GM12872 (cell line): ENCODE measurements at regions not wholly inside any gene's neighbourhood (a gene's known extent, or its start where the extent isn't known, plus 50 kb on each side); places are given as distances from the start of the nearest gene placed in this dataset.

Source experiments
- TF ChIP-seq, protein P1 (sequence below): IDR thresholded peaks from 3 replicates; pipeline ENCODE4 v1.5.1; 2011; ENCODE audit warnings: low read depth, mild to moderate bottlenecking, low read length, moderate library complexity; ENCODE audit not compliant: insufficient read depth

GRCh38 chr2:147101941-147102790, 742.7 kb upstream of the ACVR2A start:
- TF ChIP-seq, protein P1, sequence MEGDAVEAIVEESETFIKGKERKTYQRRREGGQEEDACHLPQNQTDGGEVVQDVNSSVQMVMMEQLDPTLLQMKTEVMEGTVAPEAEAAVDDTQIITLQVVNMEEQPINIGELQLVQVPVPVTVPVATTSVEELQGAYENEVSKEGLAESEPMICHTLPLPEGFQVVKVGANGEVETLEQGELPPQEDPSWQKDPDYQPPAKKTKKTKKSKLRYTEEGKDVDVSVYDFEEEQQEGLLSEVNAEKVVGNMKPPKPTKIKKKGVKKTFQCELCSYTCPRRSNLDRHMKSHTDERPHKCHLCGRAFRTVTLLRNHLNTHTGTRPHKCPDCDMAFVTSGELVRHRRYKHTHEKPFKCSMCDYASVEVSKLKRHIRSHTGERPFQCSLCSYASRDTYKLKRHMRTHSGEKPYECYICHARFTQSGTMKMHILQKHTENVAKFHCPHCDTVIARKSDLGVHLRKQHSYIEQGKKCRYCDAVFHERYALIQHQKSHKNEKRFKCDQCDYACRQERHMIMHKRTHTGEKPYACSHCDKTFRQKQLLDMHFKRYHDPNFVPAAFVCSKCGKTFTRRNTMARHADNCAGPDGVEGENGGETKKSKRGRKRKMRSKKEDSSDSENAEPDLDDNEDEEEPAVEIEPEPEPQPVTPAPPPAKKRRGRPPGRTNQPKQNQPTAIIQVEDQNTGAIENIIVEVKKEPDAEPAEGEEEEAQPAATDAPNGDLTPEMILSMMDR, result no peak

GRCh38 chr2:147100406-147101035, 744.3 kb upstream of the ACVR2A start:
- TF ChIP-seq, protein P1, result no peak

GRCh38 chr2:147099845-147100244, 745.0 kb upstream of the ACVR2A start:
- TF ChIP-seq, protein P1, result no peak

DNA sequence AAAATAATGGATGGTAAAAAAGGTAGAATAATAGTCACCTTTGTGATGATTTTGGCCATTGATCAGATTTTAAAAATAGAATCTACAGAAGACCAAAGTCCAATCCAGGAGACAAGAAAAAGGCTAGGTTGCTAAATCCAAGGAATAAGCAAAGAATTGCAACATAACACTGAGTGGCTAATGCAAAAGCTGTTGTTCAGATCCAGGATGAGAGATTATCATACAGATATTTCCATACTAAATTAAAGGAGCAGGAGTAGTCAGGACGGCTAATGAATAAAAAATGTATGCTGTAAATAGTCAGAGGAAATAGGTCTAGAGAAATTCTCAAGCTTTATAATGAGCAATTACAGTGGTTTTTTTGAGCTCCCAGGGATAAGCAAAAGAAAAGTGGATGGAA, 745.9 kb upstream of the ACVR2A start:
- TF ChIP-seq, protein P1, result no peak

GRCh38 chr2:147097747-147098146, 747.1 kb upstream of the ACVR2A start:
- TF ChIP-seq, protein P1, result no peak

- TF ChIP-seq, protein P1, result no peak
These were observed 748.2 kb upstream of the ACVR2A start for GRCh38 chr2:147096671-147097070.

- TF ChIP-seq, protein P1, result no peak
These were observed 749.5 kb upstream of the ACVR2A start for GRCh38 chr2:147095376-147095775.
